ENCODE measurements at regions not wholly inside any gene's neighbourhood (a gene's known extent, or its start where the extent isn't known, plus 50 kb on each side); places are given as distances from the start of the nearest gene placed in this dataset.
"Not testable (repeated sequence)": the region's sequence is repeated elsewhere in the genome, so short reads cannot be mapped to it uniquely, and the experiment has no call there.

DNA sequence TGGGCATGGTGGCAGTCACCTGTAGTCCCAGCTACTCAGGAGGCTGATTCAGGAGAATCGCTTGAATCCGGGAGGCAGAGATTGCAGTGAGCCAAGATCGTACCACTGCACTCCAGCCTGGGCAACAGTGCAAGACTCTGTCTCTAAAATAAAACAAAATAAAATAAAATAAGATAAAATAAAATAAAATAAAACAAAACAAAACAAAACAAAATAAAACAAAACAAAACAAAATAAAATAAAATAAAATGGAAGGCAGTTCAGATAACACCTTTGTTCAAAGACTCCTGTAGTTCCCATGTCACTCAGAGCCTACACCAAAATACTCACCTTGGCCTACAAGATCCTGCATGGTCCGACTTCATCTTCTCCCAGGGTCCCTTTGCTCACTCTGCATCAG, 61.3 kb downstream of the SYF2 start:
- DNase-seq = not testable (repeated sequence)

DNA sequence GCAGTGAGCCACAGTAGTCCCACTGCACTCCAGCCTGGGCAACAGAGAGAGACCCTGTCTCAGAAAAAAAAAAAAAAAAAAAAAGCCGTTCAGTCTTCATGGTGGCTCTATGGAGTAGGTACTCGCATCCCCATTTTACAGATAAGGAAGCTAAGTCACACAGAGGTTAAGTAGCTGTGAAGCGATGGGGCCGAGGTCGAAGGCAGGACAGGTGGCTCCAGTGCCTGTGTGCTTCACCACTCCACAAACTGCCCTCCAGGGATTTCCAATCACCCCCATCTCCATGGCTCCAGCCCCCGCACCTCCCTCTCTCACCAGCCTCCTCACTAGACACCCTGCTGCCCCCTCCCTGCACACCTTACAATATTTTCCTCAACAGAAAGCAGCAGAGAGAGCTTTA, 61.9 kb downstream of the SYF2 start:
- DNase-seq = no peak

DNA sequence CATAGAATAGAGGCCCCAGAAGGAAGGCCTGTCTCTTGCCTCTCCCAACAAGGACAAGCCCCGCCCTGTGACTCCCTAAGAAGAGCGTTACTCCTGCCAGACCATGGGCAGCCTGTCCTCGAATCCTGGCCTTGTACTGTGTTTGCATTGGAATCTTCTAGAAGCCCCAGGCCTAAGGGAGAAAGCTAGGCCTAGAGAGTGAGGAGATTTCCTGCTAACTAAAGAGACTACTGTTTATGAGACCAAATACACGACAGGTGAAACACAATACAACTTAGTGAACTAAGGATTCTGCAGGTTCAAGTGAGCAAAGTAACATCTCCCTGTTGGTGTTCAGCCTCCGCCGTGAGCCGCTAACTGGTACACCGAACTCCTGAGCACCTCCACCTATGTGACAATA, 62.7 kb downstream of the SYF2 start:
- no peak for DNase-seq

DNA sequence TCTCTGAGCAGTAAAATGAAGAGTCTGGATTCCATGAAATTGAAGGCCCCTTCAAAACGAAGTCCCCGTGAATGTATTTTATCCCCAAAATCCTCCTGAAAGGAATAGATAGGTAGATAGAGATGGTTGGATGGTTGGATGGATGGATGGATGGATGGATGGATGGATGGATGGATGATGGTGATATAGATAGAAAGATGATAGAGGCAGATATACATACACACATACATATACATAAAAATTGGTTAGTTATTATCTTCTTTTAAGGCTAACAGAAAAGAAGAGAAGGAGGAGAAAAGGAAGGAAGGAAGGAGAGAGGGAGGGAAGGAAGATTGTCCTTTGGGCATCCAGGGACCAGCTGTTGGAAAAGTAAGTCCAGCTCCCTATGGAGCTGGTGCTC, 63.1 kb downstream of the SYF2 start:
- no peak for DNase-seq

DNA sequence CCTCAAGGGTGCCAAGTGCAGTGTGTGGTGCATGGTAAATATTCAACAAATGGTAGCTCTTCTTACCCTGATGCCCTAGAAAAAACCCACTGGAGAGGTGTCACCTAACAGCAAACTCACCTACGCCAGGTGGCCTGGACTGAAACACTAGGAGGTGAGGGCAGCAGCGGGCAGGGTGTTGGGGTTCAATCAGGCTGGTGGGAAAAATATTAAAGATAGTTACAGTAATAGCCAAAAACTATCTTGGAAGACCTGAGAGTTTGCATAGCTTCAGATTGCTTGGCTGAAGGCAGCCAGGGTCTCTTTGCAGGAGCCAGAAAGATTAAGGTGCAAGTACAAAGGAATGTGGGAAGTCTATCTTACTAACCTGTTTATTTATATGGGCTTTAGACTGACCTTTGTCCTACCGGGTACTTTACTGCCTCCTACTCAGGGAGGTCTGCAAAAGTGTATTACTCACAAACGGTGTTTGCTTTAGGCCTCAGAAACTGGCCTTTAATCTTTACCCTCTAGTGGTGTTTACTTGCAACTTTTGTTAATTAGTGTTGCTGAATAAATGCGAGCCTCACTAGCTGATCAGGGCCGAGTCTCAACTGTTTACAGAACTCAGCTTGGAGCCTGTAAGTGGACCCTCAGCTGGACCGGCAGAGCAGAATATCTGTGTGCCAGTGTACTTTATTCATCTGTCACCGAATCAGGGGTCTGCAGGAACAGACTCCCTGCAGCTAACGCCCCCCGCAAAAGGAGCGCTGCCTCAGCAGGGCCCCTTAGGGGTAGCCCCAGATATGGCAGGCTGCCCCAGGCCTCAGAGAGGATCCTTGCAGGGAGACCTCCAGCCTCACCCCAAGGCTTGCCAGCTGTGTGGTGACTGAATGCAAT, 63.9 kb downstream of the SYF2 start:
- DNase-seq = no peak

DNA sequence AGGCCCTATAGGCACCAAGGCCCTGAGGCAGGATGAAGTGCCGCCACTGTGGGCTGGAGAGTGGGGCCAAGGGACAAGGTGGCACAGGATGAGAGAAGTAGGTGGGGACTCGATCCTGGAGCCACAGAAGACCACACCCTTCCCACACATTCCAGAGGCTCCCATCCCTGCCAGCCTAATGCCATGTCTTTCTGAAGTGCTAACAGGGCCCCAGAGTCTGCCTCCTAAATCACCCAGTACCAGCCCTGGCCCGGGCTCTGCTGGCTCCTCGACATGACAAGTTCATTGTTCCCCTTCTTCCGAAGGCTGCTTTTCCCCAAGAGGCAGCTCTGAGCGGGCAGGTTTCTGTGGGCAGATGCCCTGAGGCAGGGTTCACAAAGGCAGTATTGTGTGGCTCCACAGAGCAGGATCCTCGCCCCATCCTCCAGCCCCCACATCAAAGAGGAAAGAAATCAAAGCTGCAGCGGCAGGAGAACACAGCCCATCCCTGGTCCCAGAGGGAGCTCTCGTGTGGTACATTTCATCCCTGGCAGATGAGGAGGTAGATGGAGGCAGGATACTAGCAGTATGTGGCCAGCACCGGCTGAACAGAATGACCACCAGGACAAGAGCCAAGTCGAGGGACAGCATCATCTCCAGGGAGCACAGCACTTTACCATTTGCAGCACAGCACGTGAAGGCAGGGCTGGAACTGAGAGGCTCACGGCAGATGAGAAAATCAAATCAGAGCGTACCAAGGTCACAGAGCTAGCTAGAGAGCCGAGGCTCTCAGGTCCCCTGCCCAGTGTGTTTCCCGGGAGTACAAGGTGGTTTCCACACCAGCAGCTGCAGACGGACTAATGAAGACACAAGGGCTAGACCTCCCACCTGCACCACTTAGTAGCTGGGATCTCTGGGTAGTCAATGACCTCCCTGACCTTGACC, 64.8 kb downstream of the SYF2 start:
- DNase-seq = no peak

DNA sequence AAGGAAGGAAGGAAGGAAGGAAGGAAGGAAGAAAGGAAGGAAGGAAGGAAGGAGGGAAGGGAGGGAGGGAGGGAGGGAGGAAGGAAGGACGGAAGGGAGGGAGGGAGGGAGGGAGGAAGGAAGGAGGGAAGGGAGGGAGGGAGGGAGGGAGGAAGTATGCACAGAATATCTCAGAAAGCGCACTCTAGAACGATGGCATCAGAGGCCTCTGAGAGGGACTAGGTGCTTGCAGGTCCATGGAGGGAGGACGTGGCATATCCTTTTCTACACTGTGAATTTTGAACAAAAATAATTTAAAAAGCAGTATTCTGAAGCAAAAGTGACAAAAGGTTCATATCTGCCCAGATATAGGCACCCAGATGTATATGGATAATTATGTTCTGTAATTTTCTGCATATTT, 65.5 kb downstream of the SYF2 start:
- no peak for DNase-seq

DNA sequence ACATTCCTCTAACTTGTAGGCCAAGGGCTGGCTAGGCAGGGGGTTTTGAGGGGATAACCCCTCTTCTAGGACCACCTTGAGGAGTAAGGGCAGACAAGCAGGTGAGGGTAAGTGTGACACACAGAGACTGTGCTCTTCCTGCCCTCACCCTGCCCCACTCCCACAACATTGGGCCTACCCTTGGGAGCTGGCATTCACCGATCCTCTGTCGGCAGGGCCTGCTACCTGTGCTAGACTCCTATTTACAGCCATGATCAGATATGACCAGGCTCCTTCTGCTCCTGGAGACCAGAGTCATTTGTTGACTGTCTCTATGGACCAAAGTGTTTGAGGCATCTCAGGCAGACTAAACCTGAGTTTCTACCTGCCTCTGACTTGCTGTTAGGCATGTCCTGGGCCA, 68.3 kb downstream of the SYF2 start:
- no peak for DNase-seq

DNA sequence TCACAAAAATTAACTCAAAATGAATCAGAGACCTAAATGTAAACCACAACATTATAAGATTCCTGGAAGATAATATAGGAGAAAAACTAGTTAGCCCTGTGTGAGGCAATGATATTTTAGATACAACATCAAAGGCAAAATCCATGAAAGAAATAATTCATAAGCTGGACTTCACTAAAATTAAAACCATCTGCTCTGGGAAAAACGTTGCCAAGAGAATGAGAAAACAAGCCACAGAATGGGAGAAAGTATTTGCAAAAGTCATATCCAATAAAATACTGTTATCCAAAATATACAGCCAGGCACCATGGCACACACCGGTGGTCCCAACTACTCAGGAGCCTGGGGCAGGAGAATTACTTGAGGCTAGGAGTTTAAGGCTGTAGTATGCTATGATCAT, 70.3 kb downstream of the SYF2 start:
- no peak for DNase-seq

DNA sequence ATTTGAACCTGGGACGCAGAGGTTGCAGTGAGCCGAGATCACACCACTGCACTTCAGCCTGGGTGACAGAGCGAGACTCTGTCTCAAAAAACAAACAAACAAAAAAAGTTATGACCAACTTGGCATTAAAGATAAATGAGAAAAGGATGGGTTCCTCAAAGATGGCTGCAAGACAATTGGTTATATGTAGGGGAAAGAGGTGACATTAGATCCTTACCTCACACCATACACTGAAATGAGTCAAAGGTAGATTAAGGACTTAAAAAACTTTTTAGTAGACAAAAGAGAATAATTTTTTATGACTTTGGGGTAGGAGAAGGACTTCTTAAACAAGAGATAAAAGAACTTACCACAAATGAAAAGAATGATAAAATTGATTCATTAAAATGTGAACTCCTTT, 74.5 kb downstream of the SYF2 start:
- no peak for DNase-seq

DNA sequence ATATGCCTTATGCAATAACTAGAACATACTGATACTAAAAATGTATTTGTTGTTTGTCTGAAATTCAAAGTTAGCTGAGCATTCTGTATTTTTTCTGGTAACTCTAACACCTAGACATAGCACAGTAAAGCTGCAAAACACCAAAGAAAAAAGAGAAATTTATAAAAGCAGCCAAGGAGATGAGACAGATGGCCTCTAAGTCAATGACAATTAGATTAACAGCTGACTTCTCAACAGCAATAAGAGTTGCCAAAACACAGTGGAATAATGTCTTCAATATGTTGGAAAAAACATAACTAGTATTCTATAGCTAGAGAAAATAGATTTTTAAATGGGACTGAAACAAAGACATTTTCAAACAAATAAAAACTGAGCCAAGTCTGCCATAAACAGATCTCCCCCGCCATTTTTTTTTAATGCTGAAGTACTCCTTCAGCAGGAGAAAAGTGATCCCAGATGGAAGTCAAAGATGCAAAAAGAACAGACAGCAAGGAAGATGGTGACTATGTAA, 81.3 kb downstream of the SYF2 start:
- DNase-seq = no peak

DNA sequence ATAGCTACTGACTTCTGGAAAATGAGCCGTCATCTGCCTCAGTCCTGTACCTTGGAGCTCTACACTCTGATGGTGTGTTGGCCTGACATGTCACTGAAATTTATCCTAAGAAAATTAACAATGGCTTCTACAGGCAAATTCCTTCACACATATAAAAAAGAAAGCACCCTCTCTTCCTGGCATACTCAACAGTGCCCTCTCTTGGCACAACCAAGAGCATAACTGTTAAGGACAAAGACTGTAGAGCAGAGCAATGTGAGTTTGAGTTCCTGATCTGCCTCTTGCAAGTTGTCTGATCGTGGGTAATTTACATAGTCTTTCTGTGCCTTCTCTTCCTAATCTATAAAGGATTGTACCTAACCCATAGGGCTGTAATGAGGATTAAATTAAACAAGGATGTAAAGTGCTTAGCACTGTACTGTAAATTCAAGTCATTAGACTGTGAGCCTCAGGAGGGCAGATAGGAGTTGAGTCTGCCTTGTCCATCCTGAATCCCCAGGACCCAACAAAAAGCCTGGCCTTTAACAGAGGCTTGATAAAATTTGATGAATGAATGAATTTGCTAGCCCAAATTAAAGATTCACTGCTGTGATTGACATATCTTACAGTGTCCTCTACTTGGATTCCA, 83.5 kb downstream of the SYF2 start:
- DNase-seq = no peak

DNA sequence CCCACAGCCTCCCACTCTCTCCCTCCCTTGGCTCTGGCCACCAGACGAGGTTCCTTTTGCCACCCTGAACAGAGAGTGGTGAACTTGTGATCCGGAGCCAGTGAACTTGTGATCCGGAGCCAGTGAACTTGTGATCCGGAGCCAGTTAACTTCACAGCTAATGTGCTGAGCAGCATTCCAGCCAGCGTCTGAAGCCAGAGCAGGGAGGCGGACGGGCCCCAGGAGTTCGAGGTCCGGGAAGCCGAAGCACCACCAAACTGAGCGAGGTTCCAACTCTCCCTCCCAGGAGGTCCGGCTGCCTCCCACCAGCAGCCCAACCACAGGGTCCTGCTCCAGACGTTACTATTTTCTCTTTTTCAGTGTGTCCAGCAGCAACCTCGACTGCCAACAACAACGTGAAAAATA, 85.8 kb downstream of the SYF2 start:
- no peak for DNase-seq

DNA sequence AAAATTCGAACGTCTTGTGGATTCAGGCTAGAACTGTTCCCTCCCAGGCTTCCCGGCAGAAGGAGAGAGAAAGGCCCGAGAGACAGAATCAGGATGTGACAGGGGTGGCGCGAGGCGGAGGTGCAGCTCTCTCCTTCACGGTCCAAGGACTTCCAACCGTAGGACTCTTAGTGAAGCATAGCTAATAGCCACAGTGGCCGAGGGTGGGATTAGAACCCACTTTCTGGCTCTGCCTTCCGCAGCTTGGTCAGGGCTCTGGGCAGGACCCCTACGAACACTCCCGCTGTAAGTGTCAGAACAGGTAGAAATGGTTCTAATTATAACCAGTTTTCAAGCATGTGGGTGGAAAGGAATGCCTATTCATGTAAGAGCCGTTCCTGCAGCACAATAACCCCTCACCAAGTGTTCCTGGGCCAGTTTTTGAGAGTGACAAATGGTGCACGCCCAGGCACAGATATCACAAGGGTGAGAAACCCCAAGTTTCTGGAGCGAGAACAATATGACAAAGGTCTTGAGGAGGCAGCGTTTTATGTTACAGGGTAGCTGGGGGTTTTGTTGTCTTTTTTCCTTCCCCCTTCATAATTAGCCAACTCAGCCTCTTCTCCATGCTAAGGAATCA, 86.4 kb downstream of the SYF2 start:
- peak; percentile 73 for DNase-seq

DNA sequence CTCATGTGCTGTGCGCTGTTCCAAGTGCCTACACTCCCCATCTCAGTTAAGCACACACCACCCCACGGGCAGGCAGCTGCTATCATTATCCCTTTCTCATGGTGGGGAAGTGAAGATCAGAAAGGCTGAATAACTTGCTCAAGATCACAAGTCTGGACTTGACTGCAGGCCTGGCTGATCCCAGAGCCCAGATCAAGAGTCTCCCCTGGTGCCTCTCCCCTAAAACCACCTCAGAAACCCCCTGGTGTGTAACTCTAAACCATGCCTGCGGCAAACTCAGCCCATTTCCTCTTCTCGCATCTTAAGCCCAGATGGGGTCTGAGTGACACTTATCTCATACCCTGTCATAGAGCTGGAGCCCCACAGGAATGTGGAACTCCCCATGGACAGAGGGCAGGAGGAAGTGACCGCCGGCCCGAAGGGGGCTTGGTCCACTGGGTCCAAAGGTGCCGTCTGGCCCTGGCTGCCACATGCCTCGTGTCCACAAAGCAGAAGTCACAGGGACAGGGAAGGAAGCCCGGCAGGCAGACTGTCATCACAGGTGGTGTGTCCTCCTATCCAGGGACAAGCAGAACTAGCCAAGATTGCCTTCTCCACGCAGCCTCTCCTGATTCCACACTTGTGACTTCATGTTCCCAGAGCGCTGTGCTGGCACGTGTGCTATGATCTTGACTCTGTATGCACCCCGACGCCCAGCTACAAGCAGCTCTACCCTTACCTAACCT, 92.1 kb downstream of the SYF2 start:
- DNase-seq = peak; percentile 59

DNA sequence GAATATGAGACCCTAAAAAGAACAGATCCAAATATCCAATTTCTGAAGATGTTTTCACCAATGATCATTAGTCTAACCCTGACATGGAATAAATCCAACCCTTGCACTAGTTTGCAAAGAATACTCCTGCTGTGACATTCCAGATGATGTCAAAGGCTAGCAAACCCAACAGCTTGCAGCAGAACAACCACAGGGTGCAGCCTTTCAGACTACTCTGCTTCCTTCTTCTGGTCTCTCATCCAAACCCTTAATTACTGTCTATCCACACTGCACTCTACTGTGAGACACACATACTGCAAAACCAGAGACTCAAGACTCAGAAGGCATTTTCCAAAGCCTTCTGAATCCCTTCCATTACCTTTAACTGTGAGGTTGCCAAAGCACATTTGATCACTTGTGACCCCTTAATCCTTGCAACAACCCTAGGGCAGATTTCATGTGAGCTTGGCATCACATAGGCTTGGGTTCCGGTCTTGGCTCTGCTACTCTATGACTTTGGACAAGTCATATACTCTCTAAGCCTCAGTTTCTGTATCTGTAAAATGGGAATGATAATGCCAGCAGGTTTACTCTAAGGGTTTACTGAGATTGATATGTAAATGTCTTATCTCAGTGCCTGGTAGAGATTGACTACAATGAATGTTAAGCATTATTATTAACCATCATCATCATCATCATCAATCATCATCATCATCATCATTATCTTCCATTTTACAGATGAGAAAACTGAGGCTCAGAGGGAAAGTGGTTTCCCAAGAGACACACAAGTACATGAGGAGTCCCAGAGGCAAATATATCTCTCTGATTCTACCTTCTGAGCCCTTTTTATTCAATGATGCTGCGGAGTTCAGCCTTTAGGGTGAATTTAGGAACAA, 94.5 kb downstream of the SYF2 start:
- DNase-seq = no peak

DNA sequence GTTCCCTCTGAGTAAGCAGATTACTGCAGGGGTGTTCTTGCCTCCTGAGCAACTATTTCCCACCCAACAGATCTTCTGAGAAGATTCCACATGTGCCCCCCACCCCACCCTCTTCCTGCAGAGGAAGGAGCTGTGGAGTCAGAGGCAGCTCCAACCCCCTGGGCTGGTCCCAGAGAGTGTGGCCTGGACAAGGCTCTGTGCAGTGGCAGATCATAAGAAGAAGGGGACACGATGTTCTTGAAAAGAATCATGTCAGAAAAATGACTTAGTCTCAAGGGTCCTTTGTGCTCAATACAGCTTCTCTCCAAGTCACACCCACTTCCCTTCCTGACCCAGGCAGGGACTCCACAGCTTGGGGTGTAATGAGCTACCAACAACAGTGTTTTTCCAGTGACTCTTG, 95.2 kb downstream of the SYF2 start:
- no peak for DNase-seq

DNA sequence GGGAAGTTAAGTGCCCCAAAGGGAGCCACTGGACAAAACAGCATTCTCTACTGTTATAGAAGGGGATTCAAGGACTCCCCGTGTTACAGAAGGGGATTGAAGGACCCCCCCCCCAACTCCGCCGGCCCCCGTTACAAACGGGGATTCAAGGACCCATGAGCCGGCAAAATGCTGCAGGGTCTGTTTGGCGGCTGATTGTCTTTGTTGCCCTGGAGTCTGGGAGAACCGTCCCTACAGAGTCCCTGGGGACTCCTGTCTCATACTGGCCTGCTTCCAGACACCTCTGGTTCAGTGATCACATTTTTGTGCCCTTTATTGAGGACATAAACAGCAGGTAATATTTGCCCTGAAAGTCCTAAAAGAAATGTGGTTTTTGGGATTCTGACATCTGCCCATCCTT, 96.4 kb downstream of the SYF2 start:
- peak; percentile 43 for DNase-seq

DNA sequence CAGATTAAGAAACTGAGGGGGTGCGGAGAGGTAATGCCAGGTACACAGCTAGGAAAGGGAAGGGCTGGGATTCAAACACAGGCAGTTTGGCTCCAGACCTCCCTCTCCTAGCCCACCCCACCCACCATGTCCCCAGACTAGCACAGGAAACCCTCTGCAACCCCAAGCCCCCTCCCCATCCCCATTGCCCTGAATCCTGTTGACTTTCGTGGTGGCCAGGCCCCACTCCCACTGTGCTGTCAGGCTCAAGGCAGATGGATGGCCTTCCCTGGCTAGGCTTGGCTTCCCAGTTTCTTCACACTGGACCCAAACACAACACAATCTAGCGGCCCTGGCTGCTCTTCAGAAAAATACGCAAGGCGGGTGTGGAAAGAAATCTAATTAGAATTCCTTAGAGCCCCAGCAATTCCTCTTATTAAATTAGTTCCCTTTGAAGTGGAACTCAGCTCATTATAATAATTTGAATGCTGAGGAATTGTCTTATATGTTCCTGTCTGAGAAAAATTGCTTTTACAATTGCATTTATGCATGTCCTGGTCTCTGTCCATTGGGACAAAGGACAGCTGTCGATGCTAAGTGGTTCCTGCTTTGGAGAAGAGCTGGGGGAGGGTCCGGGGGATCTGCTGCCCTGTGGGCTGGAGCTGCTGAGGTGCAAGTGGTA, 97.4 kb downstream of the SYF2 start:
- DNase-seq = no peak

DNA sequence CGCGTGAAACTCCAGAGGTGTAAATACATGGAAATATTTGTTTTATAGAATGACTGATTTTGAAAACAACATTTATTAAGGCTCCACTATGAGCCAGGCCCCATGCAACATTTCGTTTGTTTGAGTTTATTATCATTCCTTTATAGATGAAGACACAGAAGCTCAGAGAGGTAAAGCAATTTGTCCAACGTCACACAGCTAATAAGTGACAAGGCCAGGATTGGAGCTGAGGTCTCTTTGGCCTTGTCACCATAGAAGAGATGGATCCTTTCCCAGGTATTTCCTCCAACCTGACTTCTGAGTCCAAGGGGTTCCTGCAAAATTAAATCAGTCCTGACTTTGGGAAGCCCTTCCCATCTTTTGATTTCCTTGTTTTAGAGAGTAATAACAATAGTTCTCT, 98.0 kb downstream of the SYF2 start:
- no peak for DNase-seq

DNA sequence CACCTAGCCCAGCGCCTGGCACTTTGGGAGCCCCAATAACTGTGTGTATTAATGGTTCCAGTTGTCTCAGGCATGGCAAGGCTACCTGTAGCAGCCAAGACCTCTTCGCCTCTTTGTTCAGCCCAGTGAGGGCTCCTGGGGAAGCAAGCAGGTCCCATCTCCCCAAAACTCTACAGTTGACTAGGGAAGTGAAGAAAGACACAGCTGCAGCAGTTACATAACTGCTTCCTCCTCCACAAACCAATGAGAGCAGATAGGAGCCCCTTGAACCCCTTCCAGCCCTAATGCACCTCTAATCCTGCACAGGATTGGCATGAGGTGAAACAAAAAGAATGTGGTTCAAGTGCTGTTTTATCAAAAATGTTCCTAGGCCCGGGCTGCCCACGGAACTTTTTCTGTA, 100.5 kb downstream of the SYF2 start:
- DNase-seq = no peak
